Mesendoderm (in vitro differentiated cells): ENCODE measurements at regions not wholly inside any gene's neighbourhood (a gene's known extent, or its start where the extent isn't known, plus 50 kb on each side); places are given as distances from the start of the nearest gene placed in this dataset.
A peak's percentile ranks its signal among the peaks of the same experiment; 100 is the strongest.
"Not testable (repeated sequence)": the region's sequence is repeated elsewhere in the genome, so short reads cannot be mapped to it uniquely, and the experiment has no call there.

ENCODE experiments used
- DNase-seq: peaks from one replicate; pipeline ENCODE4 v3.0.0; 2013
- H2AK5ac ChIP-seq: 2 replicates; pipeline ENCODE4 v1.6.1; 2013; ENCODE audit warnings: low read length, inconsistent platforms
- H2BK120ac ChIP-seq: 2 replicates; pipeline ENCODE4 v1.6.1; 2013; ENCODE audit warnings: low read depth, mild to moderate bottlenecking, low read length, moderate library complexity, mixed read lengths
- H2BK15ac ChIP-seq: replicated peaks from 2 replicates; pipeline ENCODE4 v1.6.1; 2013; ENCODE audit warnings: low read depth, mild to moderate bottlenecking, moderate library complexity
- H2BK5ac ChIP-seq: 2 replicates; pipeline ENCODE4 v1.6.1; 2013; ENCODE audit warnings: low read length, inconsistent platforms
- H3K18ac ChIP-seq: 2 replicates; pipeline ENCODE4 v1.6.1; 2013; ENCODE audit warnings: mild to moderate bottlenecking, low read length, mixed read lengths
- H3K23ac ChIP-seq: one replicate; pipeline ENCODE4 v1.6.1; 2013; ENCODE audit warnings: low read length
- H3K27ac ChIP-seq: 2 replicates; pipeline ENCODE4 v1.5.1; 2013; ENCODE audit warnings: low read depth, mild to moderate bottlenecking, inconsistent platforms, low read length, moderate library complexity
- H3K27me3 ChIP-seq: 2 replicates; pipeline ENCODE4 v1.6.1; 2013; ENCODE audit warnings: low read length, control low read depth, mild to moderate bottlenecking, inconsistent platforms; ENCODE audit not compliant: insufficient read depth, poor library complexity
- H3K36me3 ChIP-seq: 2 replicates; pipeline ENCODE4 v1.6.1; 2013; ENCODE audit warnings: low read length, inconsistent platforms; ENCODE audit not compliant: control insufficient read depth, insufficient read depth
- H3K4ac ChIP-seq: one replicate; pipeline ENCODE4 v1.6.1; 2013; ENCODE audit warnings: low read depth, mild to moderate bottlenecking, low read length, moderate library complexity
- H3K4me1 ChIP-seq: 2 replicates; pipeline ENCODE4 v1.6.1; 2013; ENCODE audit warnings: low read depth, low read length, inconsistent platforms; ENCODE audit not compliant: control insufficient read depth
- H3K4me2 ChIP-seq: 2 replicates; pipeline ENCODE4 v1.6.1; 2013; ENCODE audit warnings: low read length
- H3K4me3 ChIP-seq: 2 replicates; pipeline ENCODE4 v1.5.1; 2013; ENCODE audit warnings: mild to moderate bottlenecking, low read length
- H3K56ac ChIP-seq: one replicate; pipeline ENCODE4 v1.6.1; 2013; ENCODE audit warnings: low read length
- H3K79me1 ChIP-seq: 2 replicates; pipeline ENCODE4 v1.6.1; 2013; ENCODE audit warnings: low read length, inconsistent platforms
- H3K79me2 ChIP-seq: 2 replicates; pipeline ENCODE4 v1.6.1; 2013; ENCODE audit warnings: mild to moderate bottlenecking, low read length; ENCODE audit not compliant: control insufficient read depth, insufficient read depth
- H3K9ac ChIP-seq: 2 replicates; pipeline ENCODE4 v1.6.1; 2013; ENCODE audit warnings: low read length, inconsistent platforms
- H4K5ac ChIP-seq: one replicate; pipeline ENCODE4 v1.6.1; 2013; ENCODE audit warnings: low read length
- H4K8ac ChIP-seq: one replicate; pipeline ENCODE4 v1.6.1; 2013; ENCODE audit warnings: low read depth, mild to moderate bottlenecking, control low read depth, low read length, moderate library complexity
- WGBS: extraction: QIAGEN DNeasy Blood & Tissue Kit; methylation state at CpG from one replicate; pipeline ENCODE4 v1.1.7; 2013; ENCODE audit warnings: low lambda C conversion rate, missing lambda C conversion rate; ENCODE audit not compliant: insufficient coverage; ENCODE audit errors: extremely low coverage; 5-methylcytosine and 5-hydroxymethylcytosine counted together

DNA sequence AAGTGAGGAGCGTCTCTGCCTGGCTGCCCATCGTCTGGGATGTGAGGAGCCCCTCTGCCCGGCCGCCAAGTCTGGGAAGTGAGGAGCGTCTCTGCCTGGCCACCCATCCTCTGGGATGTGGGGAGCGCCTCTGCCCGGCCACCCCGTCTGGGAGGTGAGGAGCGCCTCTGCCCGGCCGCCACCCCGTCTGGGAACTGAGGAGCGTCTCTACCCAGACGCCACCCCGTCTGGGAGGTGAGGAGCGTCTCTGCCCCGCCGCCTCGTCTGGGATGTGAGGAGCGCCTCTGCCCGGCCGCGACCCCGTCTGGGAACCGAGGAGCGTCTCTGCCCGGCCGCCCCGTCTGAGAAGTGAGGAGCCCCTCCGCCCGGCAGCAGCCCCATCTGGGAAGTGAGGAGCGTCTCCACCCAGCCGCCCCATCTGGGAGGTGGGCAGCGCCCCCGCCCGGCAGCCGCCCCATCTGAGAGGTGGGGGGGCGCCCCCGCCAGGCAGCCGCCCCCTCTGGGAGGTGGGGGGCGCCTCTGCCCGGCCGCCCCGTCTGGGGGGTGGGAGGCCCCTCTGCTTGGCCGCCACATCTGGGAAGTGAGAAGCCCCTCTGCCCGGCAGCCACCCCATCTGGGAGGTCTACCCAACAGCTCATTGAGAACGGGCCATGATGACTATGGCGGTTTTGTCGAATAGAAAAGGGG is 228.4 kb downstream of the CAAP1 start:
- not testable (repeated sequence) for H4K5ac ChIP-seq, H3K23ac ChIP-seq, H3K4ac ChIP-seq, H3K27ac ChIP-seq, H3K27me3 ChIP-seq, H3K79me2 ChIP-seq, H3K4me3 ChIP-seq, H3K56ac ChIP-seq, H3K4me2 ChIP-seq, H4K8ac ChIP-seq, H2BK120ac ChIP-seq, H3K9ac ChIP-seq, H3K18ac ChIP-seq, H3K4me1 ChIP-seq, H3K36me3 ChIP-seq, DNase-seq, H2BK15ac ChIP-seq, H3K79me1 ChIP-seq, H2BK5ac ChIP-seq, H2AK5ac ChIP-seq
- no CpG with 5 or more reads among the region's 49 CpGs for WGBS

DNA sequence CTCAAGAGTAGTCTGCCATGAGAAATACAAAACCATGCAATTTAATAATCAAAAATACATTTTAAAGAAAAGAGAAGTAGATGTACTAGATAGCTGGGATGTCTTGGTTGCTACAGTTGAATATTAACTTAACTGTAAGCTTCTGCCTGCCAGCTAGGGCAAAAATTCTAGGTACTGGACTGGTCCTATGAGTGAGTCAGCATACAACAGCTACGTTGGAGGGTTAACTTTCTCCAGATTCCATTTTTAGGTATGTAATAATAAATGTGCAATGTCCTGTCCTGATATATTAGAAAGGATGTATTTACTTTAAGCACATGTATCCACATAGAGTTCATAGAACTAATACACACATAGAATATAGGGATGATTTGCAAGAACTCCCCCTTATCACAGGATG is 230.1 kb downstream of the CAAP1 start:
- Histone ChIP-seq H4K8ac (no peak overlapping the region), H2AK5ac (no peak overlapping the region), H3K4me1 (no peaks in the 10 kb centered on the region), H3K4me2 (no peak overlapping the region), H3K79me1 (no peaks in the 10 kb centered on the region), H2BK5ac (no peak overlapping the region), H3K27me3 (no peaks in the 10 kb centered on the region), H3K4ac (no peak overlapping the region), H3K56ac (no peak overlapping the region), H3K36me3 (no peaks in the 10 kb centered on the region), H3K23ac (no peak overlapping the region), H3K4me3 (no peak overlapping the region), H2BK15ac (no peak overlapping the region), H2BK120ac (no peak overlapping the region), H3K27ac (no peak overlapping the region), H3K9ac (no peak overlapping the region), H3K79me2 (no peaks in the 10 kb centered on the region), H3K18ac (no peak overlapping the region), H4K5ac (no peak overlapping the region)
- DNase-seq: no peak
- WGBS: no CpG with 5 or more reads among the region's 1 CpG

DNA sequence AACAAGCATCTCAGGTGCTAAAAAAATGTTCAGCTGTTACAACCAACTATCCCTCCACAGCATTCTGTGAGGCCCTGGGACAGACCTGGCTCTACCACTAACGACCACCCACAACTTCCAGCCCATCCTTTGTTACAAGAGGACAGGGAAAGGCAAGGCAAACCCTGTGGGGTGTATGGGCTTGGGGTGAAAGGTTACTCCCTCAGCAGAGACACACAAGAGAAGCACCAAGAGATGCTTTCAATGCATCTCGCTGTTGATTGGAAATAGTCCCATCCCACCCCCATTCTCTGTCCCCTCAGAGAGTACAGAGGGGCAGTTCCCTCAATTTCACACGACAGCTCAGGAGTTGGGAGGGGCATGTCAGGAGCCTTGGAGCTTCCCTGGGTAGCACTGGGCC is 234.1 kb downstream of the CAAP1 start:
- Histone ChIP-seq H3K4me2 (no peak overlapping the region), H3K4ac (no peak overlapping the region), H3K23ac (no peak overlapping the region), H2AK5ac (no peak overlapping the region), H3K27ac (no peak overlapping the region), H3K79me2 (no peaks in the 10 kb centered on the region), H3K36me3 (no peaks in the 10 kb centered on the region), H2BK15ac (no peak overlapping the region), H3K4me3 (no peak overlapping the region), H2BK5ac (no peak overlapping the region), H3K56ac (no peak overlapping the region), H3K27me3 (no peaks in the 10 kb centered on the region), H3K4me1 (no peaks in the 10 kb centered on the region), H3K18ac (no peak overlapping the region), H3K79me1 (no peaks in the 10 kb centered on the region), H2BK120ac (no peak overlapping the region), H4K5ac (no peak overlapping the region), H4K8ac (no peak overlapping the region), H3K9ac (no peak overlapping the region)
- DNase-seq: no peak
- no CpG with 5 or more reads among the region's 3 CpGs for WGBS

DNA sequence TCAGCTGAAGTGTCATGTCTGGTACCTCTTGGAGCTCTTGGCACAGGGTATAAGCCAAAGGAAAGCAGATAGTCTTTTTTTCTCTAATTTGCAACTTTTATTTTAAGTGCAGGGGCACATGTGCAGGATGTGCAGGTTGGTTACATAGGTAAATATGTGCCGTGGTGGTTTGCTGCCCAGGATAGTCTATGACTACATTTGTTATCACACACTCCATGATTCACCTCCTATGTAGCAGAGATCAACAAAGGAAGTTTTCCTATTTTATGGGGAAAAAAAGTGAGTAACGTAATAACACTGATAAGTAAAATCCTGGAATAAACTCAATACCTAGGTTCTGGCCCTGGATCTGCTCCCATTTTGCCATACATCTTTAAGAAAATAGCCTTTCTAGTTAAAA is 234.6 kb downstream of the CAAP1 start:
- Histone ChIP-seq H3K23ac (no peak overlapping the region), H3K18ac (no peak overlapping the region), H3K79me2 (no peaks in the 10 kb centered on the region), H2AK5ac (no peak overlapping the region), H3K4me3 (no peak overlapping the region), H4K5ac (no peak overlapping the region), H3K4me1 (no peaks in the 10 kb centered on the region), H3K79me1 (no peaks in the 10 kb centered on the region), H2BK120ac (no peak overlapping the region), H2BK5ac (no peak overlapping the region), H3K27me3 (no peaks in the 10 kb centered on the region), H3K56ac (no peak overlapping the region), H3K9ac (no peak overlapping the region), H3K4ac (no peak overlapping the region), H3K27ac (no peak overlapping the region), H4K8ac (no peak overlapping the region), H3K36me3 (no peaks in the 10 kb centered on the region), H2BK15ac (no peak overlapping the region), H3K4me2 (no peak overlapping the region)
- DNase-seq: no peak
- no CpG with 5 or more reads among the region's 2 CpGs for WGBS

DNA sequence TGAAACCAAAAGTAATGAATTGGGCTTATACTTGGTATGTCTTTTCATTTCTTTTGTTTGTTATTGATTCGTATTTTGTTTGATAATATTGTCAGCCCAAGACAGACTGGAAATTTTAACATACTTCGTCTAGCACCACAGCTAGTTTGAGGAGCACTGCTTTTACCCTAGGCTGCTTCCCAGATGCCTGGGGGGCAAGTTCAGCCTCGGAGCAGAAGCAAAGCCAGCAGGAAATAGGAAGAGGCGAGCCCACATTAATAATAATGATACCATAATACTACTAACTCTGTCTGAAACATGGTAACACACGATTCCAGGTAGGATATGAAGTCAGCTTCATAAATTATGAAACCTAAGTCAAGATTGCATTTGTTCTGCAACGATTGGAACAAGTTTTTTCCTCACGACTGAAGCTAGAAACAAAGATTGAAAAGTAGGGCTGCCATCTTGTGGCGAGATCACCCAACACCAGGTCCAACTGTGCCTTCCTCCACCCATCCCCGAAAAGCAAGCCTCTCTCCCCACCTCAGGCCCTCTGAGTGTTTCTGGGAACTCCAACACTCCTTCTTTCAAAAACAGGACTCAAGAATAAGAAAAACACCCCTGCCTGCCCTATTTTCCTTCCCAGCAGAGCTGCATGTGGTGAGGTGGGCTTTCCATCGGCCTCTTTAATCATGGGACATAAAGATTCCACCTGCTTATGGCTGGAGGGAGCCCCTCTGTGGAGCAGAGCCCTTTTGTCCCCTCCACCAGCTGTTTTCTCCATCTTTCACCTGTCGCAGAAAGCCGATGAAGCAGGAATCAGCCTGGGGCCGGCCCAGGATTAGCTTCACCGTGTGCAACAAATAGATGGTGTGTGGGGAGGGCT is 236.4 kb downstream of the CAAP1 start:
- H3K4me3 ChIP-seq: no peak overlapping the region
- H4K8ac ChIP-seq: peak overlapping the region; percentile 39
- no peaks in the 10 kb centered on the region for H3K36me3 ChIP-seq
- no peaks in the 10 kb centered on the region for H3K27me3 ChIP-seq
- no CpG with 5 or more reads among the region's 14 CpGs for WGBS
- no peak overlapping the region for H3K18ac ChIP-seq
- H3K4me2 ChIP-seq: no peak overlapping the region
- no peak overlapping the region for H3K23ac ChIP-seq
- H2BK120ac ChIP-seq: no peak overlapping the region
- no peak overlapping the region for H3K4ac ChIP-seq
- no peaks in the 10 kb centered on the region for H3K79me2 ChIP-seq
- no peak overlapping the region for H2BK5ac ChIP-seq
- H3K27ac ChIP-seq: no peak overlapping the region
- no peak overlapping the region for H4K5ac ChIP-seq
- H2AK5ac ChIP-seq: no peak overlapping the region
- DNase-seq: peak; percentile 61
- no peak overlapping the region for H3K56ac ChIP-seq
- H3K4me1 ChIP-seq: no peaks in the 10 kb centered on the region
- no peak overlapping the region for H3K9ac ChIP-seq
- no peaks in the 10 kb centered on the region for H3K79me1 ChIP-seq
- no peak overlapping the region for H2BK15ac ChIP-seq
